ENCODE measurements at regions not wholly inside any gene's neighbourhood (a gene's known extent, or its start where the extent isn't known, plus 50 kb on each side); places are given as distances from the start of the nearest gene placed in this dataset.

GRCh38 chr19:31957711-31958110 lies 387.7 kb upstream of the ZNF507 start:
- DNase-seq: no peak

- DNase-seq: no peak
Measured at GRCh38 chr19:31959527-31960018, 385.8 kb upstream of the ZNF507 start.

- no peak for DNase-seq
Measured at GRCh38 chr19:31960474-31960873, 384.9 kb upstream of the ZNF507 start.

- DNase-seq: no peak
Measured at GRCh38 chr19:31961191-31961590, 384.2 kb upstream of the ZNF507 start.

- no peak for DNase-seq
Measured at GRCh38 chr19:31961667-31962066, 383.7 kb upstream of the ZNF507 start.

GRCh38 chr19:31962561-31962996 lies 382.8 kb upstream of the ZNF507 start:
- DNase-seq: no peak

GRCh38 chr19:31963746-31964145 lies 381.7 kb upstream of the ZNF507 start:
- no peak for DNase-seq

GRCh38 chr19:31969016-31969415 lies 376.4 kb upstream of the ZNF507 start:
- DNase-seq: no peak

- no peak for DNase-seq
Measured at GRCh38 chr19:31970027-31970461, 375.4 kb upstream of the ZNF507 start.

GRCh38 chr19:31974290-31974689 lies 371.1 kb upstream of the ZNF507 start:
- DNase-seq: no peak

- no peak for DNase-seq
Measured at GRCh38 chr19:31974941-31975340, 370.5 kb upstream of the ZNF507 start.

GRCh38 chr19:31975461-31975860 lies 369.9 kb upstream of the ZNF507 start:
- DNase-seq: no peak

- DNase-seq: no peak
Measured at GRCh38 chr19:31976775-31977536, 368.5 kb upstream of the ZNF507 start.

- no peak for DNase-seq
Measured at GRCh38 chr19:31979362-31979761, 366.0 kb upstream of the ZNF507 start.

- no peak for DNase-seq
Measured at GRCh38 chr19:31979949-31980670, 365.3 kb upstream of the ZNF507 start.

GRCh38 chr19:31980796-31981195 lies 364.6 kb upstream of the ZNF507 start:
- DNase-seq: no peak

GRCh38 chr19:31981545-31981944 lies 363.9 kb upstream of the ZNF507 start:
- no peak for DNase-seq

GRCh38 chr19:31983647-31984046 lies 361.8 kb upstream of the ZNF507 start:
- no peak for DNase-seq

GRCh38 chr19:31985001-31985605 lies 360.3 kb upstream of the ZNF507 start:
- DNase-seq: no peak

GRCh38 chr19:31986951-31987350 lies 358.5 kb upstream of the ZNF507 start:
- DNase-seq: no peak

- no peak for DNase-seq
Measured at GRCh38 chr19:31988256-31988655, 357.2 kb upstream of the ZNF507 start.

- no peak for DNase-seq
Measured at GRCh38 chr19:31991984-31992655, 353.3 kb upstream of the ZNF507 start.

GRCh38 chr19:31992750-31993149 lies 352.7 kb upstream of the ZNF507 start:
- no peak for DNase-seq
